Tibial nerve (tissue), 3 donors: ENCODE measurements at regions not wholly inside any gene's neighbourhood (a gene's known extent, or its start where the extent isn't known, plus 50 kb on each side); places are given as distances from the start of the nearest gene placed in this dataset.

Source experiments
- CTCF ChIP-seq, 5 experiments: fragments of 200-600 bp in 3 of 5; fragments of 450-650 bp in 2 of 5; sonication (generic) in 3 of 5; IDR thresholded peaks; one replicate each; pipeline ENCODE4 v1.5.1; 2016 to 2019; ENCODE audit warnings: antibody characterized with exemption in 5 of 5, mild to moderate bottlenecking in 3 of 5, moderate library complexity in 2 of 5
- POLR2A ChIP-seq, 2 donors: fragments of 450-650 bp; IDR thresholded peaks; one replicate each; pipeline ENCODE4 v1.6.1; 2017; ENCODE audit warnings: antibody characterized with exemption in 2 of 2, mild to moderate bottlenecking in 2 of 2, moderate library complexity in 2 of 2

- TF ChIP-seq CTCF (IDR thresholded peaks at IDR 0.05) (no peak), POLR2A (IDR thresholded peaks at IDR 0.05) (no peak)
Observed at GRCh38 chr2:8481463-8482009, 200.3 kb upstream of the ID2 start.
